Urinary bladder (tissue), 3 donors: ENCODE measurements at regions not wholly inside any gene's neighbourhood (a gene's known extent, or its start where the extent isn't known, plus 50 kb on each side); places are given as distances from the start of the nearest gene placed in this dataset.

Experiments used
- DNase-seq: peaks from one replicate; pipeline ENCODE4 v3.0.0-alpha.2; 2015; ENCODE audit errors: extremely low spot score
- H3K27ac ChIP-seq: one replicate; pipeline ENCODE4 v1.5.1; 2013; ENCODE audit warnings: low read depth, mild to moderate bottlenecking, moderate library complexity
- H3K36me3 ChIP-seq: one replicate; pipeline ENCODE4 v1.6.1; 2013; ENCODE audit warnings: mild to moderate bottlenecking, moderate library complexity; ENCODE audit not compliant: insufficient read depth
- H3K4me1 ChIP-seq: one replicate; pipeline ENCODE4 v1.6.1; 2013; ENCODE audit warnings: mild to moderate bottlenecking, moderate library complexity; ENCODE audit not compliant: insufficient read depth
- H3K4me3 ChIP-seq: one replicate; pipeline ENCODE4 v1.5.1; 2013; ENCODE audit warnings: low read depth, low read length
- WGBS: extraction: QIAGEN DNeasy Blood & Tissue Kit; methylation state at CpG from one replicate; pipeline ENCODE4 v1.1.7; 2013; 5-methylcytosine and 5-hydroxymethylcytosine counted together
- donor health status: healthy with polysubstance abuse.
- donor health status: healthy.

- no peak for DNase-seq
- Histone ChIP-seq H3K27ac (no peak overlapping the region), H3K4me1 (no peaks in the 10 kb centered on the region), H3K4me3 (no peak overlapping the region), H3K36me3 (no peaks in the 10 kb centered on the region)
- WGBS = 35% methylated on average over 2 of the region's 2 CpGs
Measured at GRCh38 chr6:147135211-147135681, 69.0 kb upstream of the STXBP5 start.

- no peak overlapping the region for H3K27ac ChIP-seq
- WGBS = 47% methylated on average over 2 of the region's 2 CpGs
- no peaks in the 10 kb centered on the region for H3K4me1 ChIP-seq
- no peaks in the 10 kb centered on the region for H3K36me3 ChIP-seq
- no peak overlapping the region for H3K4me3 ChIP-seq
- DNase-seq = no peak
Measured at GRCh38 chr6:147136057-147136456, 68.2 kb upstream of the STXBP5 start.

- 63% methylated on average over 4 of the region's 4 CpGs for WGBS
- no peak for DNase-seq
- Histone ChIP-seq H3K4me1 (no peaks in the 10 kb centered on the region), H3K27ac (no peak overlapping the region), H3K36me3 (no peaks in the 10 kb centered on the region), H3K4me3 (no peak overlapping the region)
Measured at GRCh38 chr6:147137986-147138385, 66.2 kb upstream of the STXBP5 start.

- DNase-seq = no peak
- no peaks in the 10 kb centered on the region for H3K4me1 ChIP-seq
- H3K4me3 ChIP-seq = no peak overlapping the region
- WGBS = 77% methylated on average over 3 of the region's 3 CpGs
- no peaks in the 10 kb centered on the region for H3K36me3 ChIP-seq
- H3K27ac ChIP-seq = no peak overlapping the region
Measured at GRCh38 chr6:147138835-147139234, 65.4 kb upstream of the STXBP5 start.

GRCh38 chr6:147141711-147142308 is 62.4 kb upstream of the STXBP5 start:
- no peak for DNase-seq
- WGBS = 85% methylated on average over 1 of the region's 1 CpG
- no peak overlapping the region for H3K4me3 ChIP-seq
- no peaks in the 10 kb centered on the region for H3K36me3 ChIP-seq
- no peaks in the 10 kb centered on the region for H3K4me1 ChIP-seq
- H3K27ac ChIP-seq = no peak overlapping the region

- 78% methylated on average over 3 of the region's 3 CpGs for WGBS
- no peak overlapping the region for H3K4me3 ChIP-seq
- DNase-seq = no peak
Measured at GRCh38 chr6:147142684-147143245, 61.5 kb upstream of the STXBP5 start.

GRCh38 chr6:147149092-147149491 is 55.1 kb upstream of the STXBP5 start:
- WGBS = 86% methylated on average over 4 of the region's 4 CpGs
- H3K27ac ChIP-seq = no peak overlapping the region
- DNase-seq = no peak
- no peaks in the 10 kb centered on the region for H3K36me3 ChIP-seq
- no peaks in the 10 kb centered on the region for H3K4me1 ChIP-seq
- no peak overlapping the region for H3K4me3 ChIP-seq

More at GRCh38 chr6:147142684-147143245, 61.5 kb upstream of the STXBP5 start:
- no peaks in the 10 kb centered on the region for H3K4me1 ChIP-seq
- H3K36me3 ChIP-seq = no peaks in the 10 kb centered on the region
- no peak overlapping the region for H3K27ac ChIP-seq

GRCh38 chr6:147149826-147150225 is 54.4 kb upstream of the STXBP5 start:
- H3K27ac ChIP-seq = no peak overlapping the region
- no peaks in the 10 kb centered on the region for H3K36me3 ChIP-seq
- H3K4me1 ChIP-seq = no peaks in the 10 kb centered on the region
- 91% methylated on average over 2 of the region's 2 CpGs for WGBS
- DNase-seq = no peak
- H3K4me3 ChIP-seq = no peak overlapping the region

- no peak overlapping the region for H3K4me3 ChIP-seq
- H3K27ac ChIP-seq = no peak overlapping the region
- WGBS = 82% methylated on average over 1 of the region's 1 CpG
- no peaks in the 10 kb centered on the region for H3K4me1 ChIP-seq
- no peak for DNase-seq
- no peaks in the 10 kb centered on the region for H3K36me3 ChIP-seq
Measured at GRCh38 chr6:147150293-147150692, 53.9 kb upstream of the STXBP5 start.
